GM19099 (cell line): ENCODE measurements at regions not wholly inside any gene's neighbourhood (a gene's known extent, or its start where the extent isn't known, plus 50 kb on each side); places are given as distances from the start of the nearest gene placed in this dataset.

ENCODE experiments used
- POLR2A ChIP-seq: IDR thresholded peaks from 3 replicates; pipeline ENCODE4 v1.6.1; 2011; ENCODE audit warnings: low read depth; ENCODE audit not compliant: insufficient read length; ENCODE audit errors: extremely low read depth

- TF ChIP-seq POLR2A, result no peak
Observed at GRCh38 chr17:69763503-69763902, 311.5 kb upstream of the KCNJ16 start.

- no peak for TF ChIP-seq POLR2A
Observed at GRCh38 chr17:69764146-69764545, 310.9 kb upstream of the KCNJ16 start.

- no peak for TF ChIP-seq POLR2A
Observed at GRCh38 chr17:69769050-69769449, 306.0 kb upstream of the KCNJ16 start.

GRCh38 chr17:69773081-69773480 lies 301.9 kb upstream of the KCNJ16 start:
- no peak for TF ChIP-seq POLR2A

- TF ChIP-seq POLR2A, result no peak
Observed at GRCh38 chr17:69779378-69780214, 295.4 kb upstream of the KCNJ16 start.

- no peak for TF ChIP-seq POLR2A
Observed at GRCh38 chr17:69783865-69784264, 291.2 kb upstream of the KCNJ16 start.

- TF ChIP-seq POLR2A, result no peak
Observed at GRCh38 chr17:69788957-69789356, 286.1 kb upstream of the KCNJ16 start.

GRCh38 chr17:69796078-69796477 lies 278.9 kb upstream of the KCNJ16 start:
- TF ChIP-seq POLR2A, result no peak

GRCh38 chr17:69800870-69801269 lies 274.2 kb upstream of the KCNJ16 start:
- no peak for TF ChIP-seq POLR2A

- TF ChIP-seq POLR2A, result no peak
Observed at GRCh38 chr17:69801368-69801767, 273.7 kb upstream of the KCNJ16 start.

- no peak for TF ChIP-seq POLR2A
Observed at GRCh38 chr17:69802045-69802740, 272.8 kb upstream of the KCNJ16 start.

- no peak for TF ChIP-seq POLR2A
Observed at GRCh38 chr17:69809331-69809730, 265.7 kb upstream of the KCNJ16 start.

GRCh38 chr17:69810326-69810965 lies 264.6 kb upstream of the KCNJ16 start:
- TF ChIP-seq POLR2A, result no peak

GRCh38 chr17:69812240-69812837 lies 262.7 kb upstream of the KCNJ16 start:
- no peak for TF ChIP-seq POLR2A

- no peak for TF ChIP-seq POLR2A
Observed at GRCh38 chr17:69814031-69814430, 261.0 kb upstream of the KCNJ16 start.
